HG02798 (cell line): ENCODE measurements at regions not wholly inside any gene's neighbourhood (a gene's known extent, or its start where the extent isn't known, plus 50 kb on each side); places are given as distances from the start of the nearest gene placed in this dataset.
"Not testable (repeated sequence)": the region's sequence is repeated elsewhere in the genome, so short reads cannot be mapped to it uniquely, and the experiment has no call there.

Experiments
- ATAC-seq: cut with Tn5 transposase; IDR thresholded peaks from one replicate; pipeline ENCODE4 v1.9.1; 2021; ENCODE audit warnings: mild to moderate bottlenecking; ENCODE audit not compliant: unreplicated experiment, poor library complexity

- no peak for ATAC-seq
These were observed 101.1 kb downstream of the TMEM215 start for GRCh38 chr9:32884482-32884881.

GRCh38 chr9:32886021-32886420 is 102.7 kb downstream of the TMEM215 start:
- ATAC-seq: no peak

- not testable (repeated sequence) for ATAC-seq
These were observed 106.9 kb downstream of the APTX start for GRCh38 chr9:32894485-32894884.

GRCh38 chr9:32899181-32899580 is 102.2 kb downstream of the APTX start:
- ATAC-seq: no peak

- no peak for ATAC-seq
These were observed 101.7 kb downstream of the APTX start for GRCh38 chr9:32899761-32900160.

GRCh38 chr9:32906213-32906612 is 95.2 kb downstream of the APTX start:
- peak; percentile 88 for ATAC-seq

GRCh38 chr9:32915802-32916201 is 85.6 kb downstream of the APTX start:
- ATAC-seq: no peak

- ATAC-seq: no peak
These were observed 82.8 kb downstream of the APTX start for GRCh38 chr9:32918628-32919027.
